Fibroblast of mammary gland (primary cell): ENCODE measurements at regions not wholly inside any gene's neighbourhood (a gene's known extent, or its start where the extent isn't known, plus 50 kb on each side); places are given as distances from the start of the nearest gene placed in this dataset.

Experiments used
- DNase-seq: peaks from one replicate; pipeline ENCODE4 v3.0.0-alpha.2; 2010; ENCODE audit warnings: low read depth
- H3K4me3 ChIP-seq: 2 replicates; pipeline ENCODE4 v1.5.1; 2011; ENCODE audit warnings: low read depth, mild to moderate bottlenecking, low read length, moderate library complexity; ENCODE audit not compliant: control insufficient read depth
- TF ChIP-seq, protein P1 (sequence below): conservative IDR thresholded peaks from 2 replicates; pipeline ENCODE4 v1.5.1; 2011; ENCODE audit warnings: low read depth, low read length, inconsistent platforms; ENCODE audit not compliant: control insufficient read depth, insufficient read depth

- TF ChIP-seq, protein P1, sequence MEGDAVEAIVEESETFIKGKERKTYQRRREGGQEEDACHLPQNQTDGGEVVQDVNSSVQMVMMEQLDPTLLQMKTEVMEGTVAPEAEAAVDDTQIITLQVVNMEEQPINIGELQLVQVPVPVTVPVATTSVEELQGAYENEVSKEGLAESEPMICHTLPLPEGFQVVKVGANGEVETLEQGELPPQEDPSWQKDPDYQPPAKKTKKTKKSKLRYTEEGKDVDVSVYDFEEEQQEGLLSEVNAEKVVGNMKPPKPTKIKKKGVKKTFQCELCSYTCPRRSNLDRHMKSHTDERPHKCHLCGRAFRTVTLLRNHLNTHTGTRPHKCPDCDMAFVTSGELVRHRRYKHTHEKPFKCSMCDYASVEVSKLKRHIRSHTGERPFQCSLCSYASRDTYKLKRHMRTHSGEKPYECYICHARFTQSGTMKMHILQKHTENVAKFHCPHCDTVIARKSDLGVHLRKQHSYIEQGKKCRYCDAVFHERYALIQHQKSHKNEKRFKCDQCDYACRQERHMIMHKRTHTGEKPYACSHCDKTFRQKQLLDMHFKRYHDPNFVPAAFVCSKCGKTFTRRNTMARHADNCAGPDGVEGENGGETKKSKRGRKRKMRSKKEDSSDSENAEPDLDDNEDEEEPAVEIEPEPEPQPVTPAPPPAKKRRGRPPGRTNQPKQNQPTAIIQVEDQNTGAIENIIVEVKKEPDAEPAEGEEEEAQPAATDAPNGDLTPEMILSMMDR: no peak
- no peak for DNase-seq
- no peak overlapping the region for H3K4me3 ChIP-seq
Observed at GRCh38 chr5:2631758-2632157, 119.7 kb downstream of the IRX2 start.

GRCh38 chr5:2629045-2629444, 122.4 kb downstream of the IRX2 start:
- TF ChIP-seq, protein P1: no peak

DNA sequence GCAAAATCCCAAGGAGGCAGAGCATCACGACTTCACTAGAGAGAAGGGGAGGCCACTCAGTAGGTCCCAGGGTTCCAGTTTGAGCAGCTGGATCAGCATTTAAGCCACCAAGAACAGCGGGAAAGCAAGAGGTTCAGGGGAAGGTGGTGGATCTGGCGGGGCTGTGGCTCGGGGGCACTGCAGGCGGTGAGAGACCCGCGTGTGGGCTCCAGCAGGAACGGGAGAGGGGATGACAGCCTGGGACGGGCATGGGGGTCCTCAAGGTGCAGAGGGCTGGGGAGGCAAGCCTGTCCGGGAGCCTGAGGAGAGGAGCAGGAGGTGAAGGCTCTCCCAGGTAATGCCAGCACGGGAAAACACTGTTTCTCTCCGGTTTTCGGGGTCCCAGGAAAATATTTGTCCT, 123.6 kb downstream of the IRX2 start:
- TF ChIP-seq, protein P1: no peak
- H3K4me3 ChIP-seq: no peak overlapping the region
- no peak for DNase-seq

More at GRCh38 chr5:2629045-2629444, 122.4 kb downstream of the IRX2 start:
- H3K4me3 ChIP-seq: no peak overlapping the region
- no peak for DNase-seq

DNA sequence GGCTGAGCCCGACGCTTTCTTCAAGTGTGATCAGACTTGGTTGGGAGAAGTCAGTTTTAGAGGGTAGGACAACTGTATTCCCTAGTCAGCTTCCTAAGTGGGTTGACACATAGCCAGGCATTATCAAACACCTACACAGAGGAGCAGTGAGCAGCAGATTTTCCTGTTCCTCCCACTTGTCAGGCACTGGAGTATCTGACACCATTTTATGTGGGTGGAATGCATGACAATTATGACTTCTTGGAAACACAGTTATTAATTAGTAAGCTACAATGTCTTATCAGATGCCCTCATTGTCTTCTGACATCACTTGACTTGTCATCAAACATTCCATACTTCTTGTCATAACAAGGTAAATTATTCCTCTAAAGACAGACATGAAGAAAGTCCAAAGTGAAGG, 124.9 kb downstream of the IRX2 start:
- no peak for DNase-seq
- TF ChIP-seq, protein P1: no peak
- H3K4me3 ChIP-seq: no peak overlapping the region

DNA sequence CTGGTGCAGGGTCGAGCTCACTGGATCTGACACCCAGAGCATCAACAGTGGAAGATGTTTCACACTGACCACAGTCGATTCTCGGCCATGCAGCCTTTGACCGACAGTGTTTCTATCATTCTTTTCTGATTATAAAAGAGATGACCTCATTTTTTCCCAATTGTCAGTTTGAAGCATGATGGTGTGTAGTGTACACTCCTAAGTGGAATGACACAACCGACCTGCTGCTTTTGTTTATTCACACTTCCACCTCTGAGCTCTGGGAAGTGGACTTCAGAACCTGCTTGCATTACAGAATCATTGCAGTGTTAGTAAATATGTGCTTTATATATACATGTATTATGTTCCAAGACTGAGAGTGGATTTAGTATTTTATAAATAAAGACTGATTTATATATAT, 128.6 kb downstream of the IRX2 start:
- DNase-seq: no peak
- TF ChIP-seq, protein P1: no peak
- H3K4me3 ChIP-seq: no peak overlapping the region

DNA sequence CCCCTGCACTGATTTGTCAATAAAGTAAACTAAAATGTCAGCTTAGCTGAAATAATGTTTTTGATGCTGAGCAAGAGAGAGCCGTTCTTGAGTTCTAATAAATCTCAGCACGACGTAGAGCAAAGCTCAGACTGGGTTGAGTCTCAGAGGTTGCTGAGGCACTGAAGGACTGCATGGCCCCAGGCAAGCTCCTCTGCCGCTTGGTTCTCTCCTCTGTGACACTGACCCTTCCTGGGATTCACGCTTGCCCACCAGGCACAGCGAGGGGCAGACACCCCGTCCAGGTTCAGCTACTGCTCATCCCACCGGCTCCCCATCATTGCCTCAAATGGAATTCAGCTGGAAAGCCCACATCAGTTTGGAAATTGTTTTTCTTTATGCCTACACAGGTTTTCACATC, 129.8 kb downstream of the IRX2 start:
- DNase-seq: no peak
- TF ChIP-seq, protein P1: no peak

DNA sequence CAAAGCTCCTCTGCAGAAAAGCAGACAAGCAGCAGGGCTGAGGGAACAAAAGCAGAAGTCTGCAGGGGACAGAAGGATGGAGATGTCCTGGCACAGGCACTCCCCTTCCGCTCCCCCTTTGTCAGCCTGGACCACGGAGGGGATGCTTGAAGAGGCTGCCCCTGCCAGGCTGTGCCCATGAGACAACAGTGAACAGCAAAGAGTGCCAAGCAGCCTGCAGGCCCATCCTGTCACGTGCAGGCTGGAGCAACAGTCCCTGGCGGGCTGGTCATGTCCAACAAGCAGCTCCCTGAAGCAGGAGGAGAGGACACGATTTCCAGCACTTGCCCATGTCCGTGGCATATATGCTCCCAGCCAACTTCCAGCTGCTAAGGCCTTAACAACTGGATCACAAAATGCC, 132.3 kb downstream of the IRX2 start:
- H3K4me3 ChIP-seq: no peak overlapping the region
- TF ChIP-seq, protein P1: no peak
- DNase-seq: no peak

More for the DNA sequence above, 129.8 kb downstream of the IRX2 start:
- no peak overlapping the region for H3K4me3 ChIP-seq
